Stimulated activated naive CD8-positive, alpha-beta T cell treated with anti-CD3 and anti-CD28 coated beads, Interleukin-15, amount 100 ng/mL, for 72 hours (primary cell): ENCODE measurements at regions not wholly inside any gene's neighbourhood (a gene's known extent, or its start where the extent isn't known, plus 50 kb on each side); places are given as distances from the start of the nearest gene placed in this dataset.
"Not testable (repeated sequence)": the region's sequence is repeated elsewhere in the genome, so short reads cannot be mapped to it uniquely, and the experiment has no call there.

Experiments used
- ATAC-seq: fragments of 150-1000 bp; cut with Tn5 transposase; 2 replicates; pipeline ENCODE4 v1.10.0; 2021; ENCODE audit warnings: mild to moderate bottlenecking, moderate library complexity
- DNase-seq, 2 donors: peaks; one replicate each; pipeline ENCODE4 v3.0.0; 2021 to 2022
- H3K27ac Mint-ChIP-seq, 2 donors: one replicate each; pipeline ENCODE4 v1.8.0; 2022; ENCODE audit warnings: mild to moderate bottlenecking in 2 of 2, mixed read lengths in 2 of 2, moderate library complexity in 2 of 2
- H3K27me3 Mint-ChIP-seq: one replicate; pipeline ENCODE4 v1.8.0; 2022; ENCODE audit warnings: mixed read lengths
- H3K4me1 Mint-ChIP-seq: one replicate; pipeline ENCODE4 v1.8.0; 2022; ENCODE audit warnings: mild to moderate bottlenecking, mixed read lengths
- H3K4me3 Mint-ChIP-seq, 2 donors: one replicate each; pipeline ENCODE4 v1.8.0; 2022; ENCODE audit warnings: mild to moderate bottlenecking in 2 of 2, mixed read lengths in 2 of 2, moderate library complexity in 1 of 2
- H3K9me3 Mint-ChIP-seq, 2 donors: one replicate each; pipeline ENCODE4 v1.8.0; 2022; ENCODE audit warnings: mixed read lengths in 2 of 2

DNA sequence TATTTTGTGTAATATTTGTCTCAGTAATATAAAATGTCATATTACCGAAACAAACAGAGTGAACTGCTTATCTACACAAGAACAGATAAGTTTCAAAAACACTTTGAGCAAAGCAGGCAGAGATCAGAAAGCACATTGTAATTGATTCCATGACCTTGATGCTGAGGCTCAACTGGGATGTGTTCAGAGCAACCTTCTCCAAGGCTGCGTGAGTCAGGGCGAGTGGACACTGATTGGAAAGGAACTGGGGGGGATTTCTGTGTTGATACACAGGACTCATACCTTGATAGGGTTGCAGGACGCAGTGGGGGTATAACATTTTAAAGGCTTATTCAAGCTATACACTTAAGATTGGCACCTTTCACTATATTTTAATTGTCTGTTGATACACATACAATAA, 1136.3 kb downstream of the UQCRFS1 start:
- Mint-ChIP-seq H3K9me3 (peaks cover 19 to 24% of the 10 kb centered on the region in 2 donors), H3K27me3 (no peaks in the 10 kb centered on the region), H3K4me3 (no peak overlapping the region), H3K4me1 (no peaks in the 10 kb centered on the region), H3K27ac (no peak overlapping the region)
- no peak for ATAC-seq
- no peak for DNase-seq

DNA sequence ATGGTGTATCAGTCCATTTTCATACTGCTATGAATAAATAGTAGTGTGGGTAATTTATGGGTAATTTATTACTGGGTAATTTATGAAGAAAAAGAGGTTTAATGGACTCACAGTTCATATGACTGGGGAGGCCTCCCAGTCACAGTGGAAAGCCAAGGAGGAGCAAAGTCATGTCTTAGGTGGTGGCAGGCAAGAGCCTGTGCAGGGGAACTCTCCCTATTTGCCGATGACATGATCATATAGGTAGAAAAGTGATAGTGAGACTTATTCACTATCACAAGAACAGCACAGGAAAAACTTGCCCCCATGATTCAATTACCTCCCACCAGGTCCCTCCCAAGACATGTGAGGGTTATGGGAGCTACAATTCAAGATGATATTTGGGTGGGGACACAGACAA, 1137.7 kb downstream of the UQCRFS1 start:
- no peak overlapping the region for H3K27ac Mint-ChIP-seq
- peaks cover 19 to 24% of the 10 kb centered on the region in 2 donors for H3K9me3 Mint-ChIP-seq
- no peak overlapping the region for H3K4me3 Mint-ChIP-seq
- H3K4me1 Mint-ChIP-seq = no peaks in the 10 kb centered on the region
- ATAC-seq (no peak), DNase-seq (no peak)
- no peaks in the 10 kb centered on the region for H3K27me3 Mint-ChIP-seq

DNA sequence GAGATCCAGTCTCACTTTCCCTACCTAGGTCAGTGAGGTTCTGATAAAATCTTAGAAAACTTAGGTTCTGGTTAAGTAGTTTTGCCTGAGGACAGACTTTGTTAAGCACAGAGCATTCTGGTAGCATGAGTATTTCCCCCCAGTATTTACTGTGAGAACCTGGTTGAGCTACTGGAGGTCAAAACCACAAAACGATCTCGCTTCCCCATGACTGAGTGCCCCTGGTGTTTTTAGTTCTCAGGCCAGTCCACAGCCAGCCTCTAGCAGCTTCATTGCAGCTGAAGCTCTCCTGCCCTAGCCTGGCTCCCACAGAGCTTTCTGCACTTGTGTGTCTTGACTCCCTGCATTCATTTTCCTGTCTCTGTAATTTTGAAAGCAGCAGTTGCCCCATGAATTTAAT, 1138.2 kb downstream of the UQCRFS1 start:
- ATAC-seq = no peak

DNA sequence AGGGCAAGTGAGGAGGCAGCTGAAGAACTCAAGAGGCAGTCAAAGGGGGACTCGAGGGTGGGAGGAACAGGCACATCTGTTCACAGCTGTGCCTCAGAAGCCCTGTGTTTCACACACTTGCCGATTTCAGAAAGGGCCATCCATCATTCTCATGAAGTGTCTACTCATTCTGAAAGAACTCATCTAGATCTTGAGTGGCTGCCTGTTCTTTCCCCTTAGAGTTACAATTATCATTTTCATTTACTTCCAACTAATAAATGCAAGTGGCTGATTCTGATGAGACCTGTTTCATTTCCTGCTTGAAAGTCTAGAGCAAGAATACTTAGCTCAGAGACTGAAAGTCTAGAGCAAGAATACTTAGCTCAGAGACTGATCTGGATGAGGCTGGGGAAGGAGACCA, 1145.1 kb downstream of the UQCRFS1 start:
- no peaks in the 10 kb centered on the region for H3K9me3 Mint-ChIP-seq
- H3K4me1 Mint-ChIP-seq = no peaks in the 10 kb centered on the region
- no peak for ATAC-seq
- H3K27me3 Mint-ChIP-seq = no peaks in the 10 kb centered on the region
- H3K4me3 Mint-ChIP-seq = no peak overlapping the region
- H3K27ac Mint-ChIP-seq = no peak overlapping the region
- no peak for DNase-seq

More for the DNA sequence above, 1138.2 kb downstream of the UQCRFS1 start:
- Mint-ChIP-seq H3K27me3 (no peaks in the 10 kb centered on the region), H3K4me3 (no peak overlapping the region), H3K4me1 (no peaks in the 10 kb centered on the region), H3K9me3 (peaks cover 15 to 24% of the 10 kb centered on the region in 2 donors), H3K27ac (no peak overlapping the region)
- DNase-seq = no peak

DNA sequence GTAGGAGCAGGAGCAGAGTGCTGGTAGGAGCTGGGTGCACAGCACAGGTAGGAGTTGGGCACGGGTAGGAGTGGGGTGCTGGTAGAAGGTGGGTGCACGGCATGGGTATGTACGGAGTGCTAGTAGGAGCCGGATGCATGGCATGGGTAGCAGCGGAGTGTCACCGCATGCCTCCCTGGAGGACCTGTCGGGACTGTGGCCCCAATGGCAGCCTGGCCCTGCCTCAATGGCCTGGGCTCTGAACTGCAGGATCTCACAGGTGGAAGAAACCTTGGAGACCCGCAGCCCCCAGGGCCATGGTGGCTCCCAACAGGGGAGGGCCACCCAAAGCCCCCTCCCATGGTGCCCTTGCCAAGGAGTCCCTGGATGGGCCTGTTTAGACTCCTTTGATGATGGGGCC, 1146.0 kb downstream of the UQCRFS1 start:
- H3K27me3 Mint-ChIP-seq = no peaks in the 10 kb centered on the region
- no peak overlapping the region for H3K27ac Mint-ChIP-seq
- DNase-seq = no peak
- ATAC-seq = no peak
- H3K4me1 Mint-ChIP-seq = no peaks in the 10 kb centered on the region
- no peaks in the 10 kb centered on the region for H3K9me3 Mint-ChIP-seq
- H3K4me3 Mint-ChIP-seq = no peak overlapping the region

DNA sequence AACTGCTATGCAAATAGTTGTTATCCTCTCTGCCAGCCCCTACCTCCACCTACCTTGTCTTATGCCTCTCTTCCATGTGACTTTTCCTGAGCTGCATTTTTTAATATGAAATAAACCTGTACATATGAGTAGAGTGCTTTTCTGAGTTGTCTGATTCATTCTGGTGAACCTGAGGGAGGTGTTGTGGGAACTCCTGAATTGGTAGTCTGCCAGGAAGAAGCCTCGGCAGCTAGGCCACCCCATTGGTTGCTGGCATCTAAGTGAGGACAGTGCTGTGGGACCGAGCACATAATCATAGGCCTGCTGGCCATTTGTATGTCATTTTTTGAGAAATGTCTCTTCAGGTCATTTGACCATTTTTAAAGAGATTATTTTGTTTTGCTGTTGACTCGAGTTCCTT, 1146.8 kb downstream of the UQCRFS1 start:
- no peaks in the 10 kb centered on the region for H3K4me1 Mint-ChIP-seq
- H3K27ac Mint-ChIP-seq = no peak overlapping the region
- H3K4me3 Mint-ChIP-seq = no peak overlapping the region
- no peak for DNase-seq
- no peaks in the 10 kb centered on the region for H3K9me3 Mint-ChIP-seq
- ATAC-seq = no peak
- H3K27me3 Mint-ChIP-seq = no peaks in the 10 kb centered on the region

DNA sequence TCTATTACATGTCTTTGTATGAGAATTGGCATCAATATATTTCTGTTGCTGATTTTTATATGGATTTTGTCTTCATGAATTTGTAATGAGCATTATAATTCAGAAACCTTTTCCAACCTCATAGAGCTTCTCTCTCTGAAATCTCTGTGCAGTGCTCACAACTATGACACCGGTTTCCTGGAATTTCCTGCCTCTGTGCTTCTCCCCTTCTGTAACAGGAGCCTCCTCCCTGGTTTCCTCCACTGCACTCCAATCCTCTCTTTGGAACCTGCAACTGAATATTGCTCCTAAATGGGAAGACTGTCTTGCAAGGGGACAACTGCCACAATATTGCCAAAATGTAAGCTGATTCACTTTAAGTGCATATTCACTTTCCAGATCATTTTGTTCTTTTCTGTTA, 1147.9 kb downstream of the UQCRFS1 start:
- DNase-seq (no peak), ATAC-seq (no peak)
- Mint-ChIP-seq H3K27ac (no peak overlapping the region), H3K4me1 (no peaks in the 10 kb centered on the region), H3K4me3 (no peak overlapping the region), H3K27me3 (no peaks in the 10 kb centered on the region), H3K9me3 (no peaks in the 10 kb centered on the region)

DNA sequence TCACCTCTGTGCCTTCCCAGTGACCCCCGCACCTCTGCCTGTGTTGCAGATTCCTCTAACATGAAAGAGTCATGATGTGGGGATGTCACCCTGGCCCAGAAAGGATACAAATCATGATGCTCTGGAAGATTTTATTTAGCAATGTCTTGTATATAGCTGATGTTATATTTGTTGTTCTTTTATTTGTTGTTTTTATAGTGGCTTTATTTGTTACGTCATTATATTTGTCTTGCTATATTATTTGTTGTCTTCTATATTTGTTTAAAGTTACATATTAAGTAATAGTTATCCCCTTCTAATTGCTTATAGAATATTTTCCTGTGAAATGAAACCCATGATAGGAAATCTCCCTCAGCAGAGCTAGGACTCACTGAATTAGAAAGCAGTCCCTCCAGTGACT, 1149.2 kb downstream of the UQCRFS1 start:
- H3K4me1 Mint-ChIP-seq = no peaks in the 10 kb centered on the region
- DNase-seq = no peak

DNA sequence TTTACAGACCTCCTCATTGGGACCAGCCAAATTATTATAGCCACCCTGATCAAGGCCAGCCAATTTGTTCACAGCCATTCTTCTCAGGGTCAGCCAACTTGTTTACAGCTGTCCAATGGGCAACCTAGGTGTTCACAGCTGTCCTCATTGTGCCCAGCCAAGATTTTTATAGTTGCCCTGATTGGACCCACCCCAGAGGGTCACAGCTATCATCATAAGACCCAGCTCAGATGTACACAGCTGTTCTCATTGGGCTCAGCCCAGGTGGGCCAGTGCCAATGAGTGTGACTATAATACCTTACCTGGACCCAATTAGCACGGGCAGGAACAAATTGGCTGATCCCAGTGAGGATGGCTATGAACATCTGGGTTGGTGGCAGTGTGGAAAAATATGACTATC, 1151.8 kb downstream of the UQCRFS1 start:
- no peak overlapping the region for H3K4me3 Mint-ChIP-seq
- DNase-seq (no peak), ATAC-seq (no peak)
- H3K27ac Mint-ChIP-seq = no peak overlapping the region
- peaks cover 0 to 17% of the 10 kb centered on the region in 2 donors for H3K9me3 Mint-ChIP-seq
- H3K4me1 Mint-ChIP-seq = no peaks in the 10 kb centered on the region
- no peaks in the 10 kb centered on the region for H3K27me3 Mint-ChIP-seq

More for the DNA sequence above, 1149.2 kb downstream of the UQCRFS1 start:
- Mint-ChIP-seq H3K27me3 (no peaks in the 10 kb centered on the region), H3K27ac (no peak overlapping the region), H3K9me3 (no peaks in the 10 kb centered on the region), H3K4me3 (no peak overlapping the region)
- no peak for ATAC-seq

DNA sequence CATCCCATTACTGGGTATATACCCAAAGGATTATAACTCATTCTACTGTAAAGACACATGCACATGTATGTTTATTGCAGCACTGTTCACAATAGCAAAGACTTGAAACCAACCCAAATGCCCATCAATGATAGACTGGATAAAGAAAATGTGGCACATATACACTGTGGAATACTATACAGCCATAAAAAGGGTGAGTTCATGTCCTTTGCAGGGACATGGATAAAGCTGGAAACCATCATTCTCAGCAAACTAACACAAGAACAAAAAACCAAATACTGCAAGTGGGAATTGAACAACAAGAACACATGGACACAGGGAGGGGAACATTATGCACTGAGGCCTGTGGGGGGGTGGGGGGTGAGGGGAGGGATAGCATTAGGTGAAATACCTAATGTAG, 1155.9 kb downstream of the UQCRFS1 start:
- H3K27ac Mint-ChIP-seq, ATAC-seq, DNase-seq, H3K4me3 Mint-ChIP-seq, H3K27me3 Mint-ChIP-seq, H3K4me1 Mint-ChIP-seq: not testable (repeated sequence)
- H3K9me3 Mint-ChIP-seq = peaks cover 18 to 46% of the 10 kb centered on the region in 2 donors

DNA sequence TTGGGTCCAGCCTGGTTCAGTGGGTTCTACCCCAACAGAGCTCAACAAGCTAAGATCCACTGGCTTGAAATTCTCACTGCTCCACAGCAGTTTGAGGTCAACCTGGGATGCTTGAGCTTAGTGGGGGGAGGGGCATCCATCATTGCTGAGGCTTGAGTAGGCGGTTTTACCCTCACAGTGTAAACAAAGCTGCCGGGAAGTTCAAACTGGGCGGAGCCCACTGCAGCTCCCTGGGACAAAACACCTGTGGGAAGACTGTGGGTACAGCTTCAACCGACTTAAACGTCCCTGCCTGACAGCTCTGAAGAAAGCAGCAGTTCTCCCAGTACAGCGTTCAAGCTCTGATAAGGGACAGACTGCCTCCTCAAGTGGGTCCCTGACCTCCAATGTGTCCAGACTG, 1161.9 kb downstream of the UQCRFS1 start:
- Mint-ChIP-seq H3K27ac (no peak overlapping the region), H3K4me1 (no peaks in the 10 kb centered on the region), H3K27me3 (no peaks in the 10 kb centered on the region), H3K4me3 (no peak overlapping the region), H3K9me3 (peaks cover 18 to 34% of the 10 kb centered on the region in 2 donors)
- DNase-seq (no peak), ATAC-seq (no peak)

DNA sequence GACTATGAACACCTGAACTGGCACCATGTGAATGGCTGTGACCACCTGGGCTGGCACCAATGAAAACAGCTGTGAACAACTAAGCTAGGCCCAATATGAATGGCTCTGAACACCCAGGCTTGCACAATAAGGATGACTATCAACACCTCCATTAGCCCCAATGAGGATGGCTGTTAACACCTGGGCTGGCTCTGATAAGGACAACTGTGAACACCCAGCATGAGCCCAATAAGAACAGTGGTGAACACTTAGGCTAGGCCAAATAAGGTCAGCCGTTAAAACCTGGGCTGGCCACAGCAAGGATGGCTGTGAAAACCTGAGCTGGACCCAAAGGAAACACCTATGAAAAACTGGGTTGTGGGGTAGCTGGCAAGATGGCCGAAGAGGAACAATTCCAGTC, 1163.1 kb downstream of the UQCRFS1 start:
- no peaks in the 10 kb centered on the region for H3K27me3 Mint-ChIP-seq
- no peak overlapping the region for H3K4me3 Mint-ChIP-seq
- ATAC-seq (no peak), DNase-seq (no peak)
- no peaks in the 10 kb centered on the region for H3K4me1 Mint-ChIP-seq
- H3K27ac Mint-ChIP-seq = no peak overlapping the region
- peaks cover 13 to 24% of the 10 kb centered on the region in 2 donors for H3K9me3 Mint-ChIP-seq

DNA sequence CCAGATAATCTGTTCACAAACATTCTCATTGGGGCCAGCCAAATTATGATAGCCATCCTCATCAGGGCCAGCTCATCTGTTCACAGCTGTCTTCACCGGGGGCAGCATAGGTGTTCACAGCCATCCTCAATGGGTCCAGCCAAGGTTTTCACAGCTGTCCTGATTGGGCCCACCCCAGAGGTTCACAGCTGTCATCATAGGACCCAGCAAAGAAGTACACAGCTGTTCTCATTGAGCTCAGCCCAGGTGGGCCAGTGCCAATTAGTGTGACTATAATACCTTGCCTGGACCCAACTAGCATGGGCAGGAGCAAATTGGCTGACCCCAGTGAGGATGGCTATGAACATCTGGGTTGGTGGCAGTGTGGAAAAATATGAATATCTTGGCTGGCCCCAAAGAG, 1166.0 kb downstream of the UQCRFS1 start:
- H3K4me1 Mint-ChIP-seq = no peaks in the 10 kb centered on the region
- H3K27me3 Mint-ChIP-seq = no peaks in the 10 kb centered on the region
- no peak overlapping the region for H3K27ac Mint-ChIP-seq
- no peak overlapping the region for H3K4me3 Mint-ChIP-seq
- no peak for DNase-seq
- ATAC-seq = no peak
- peaks cover 0 to 4% of the 10 kb centered on the region in 2 donors for H3K9me3 Mint-ChIP-seq

DNA sequence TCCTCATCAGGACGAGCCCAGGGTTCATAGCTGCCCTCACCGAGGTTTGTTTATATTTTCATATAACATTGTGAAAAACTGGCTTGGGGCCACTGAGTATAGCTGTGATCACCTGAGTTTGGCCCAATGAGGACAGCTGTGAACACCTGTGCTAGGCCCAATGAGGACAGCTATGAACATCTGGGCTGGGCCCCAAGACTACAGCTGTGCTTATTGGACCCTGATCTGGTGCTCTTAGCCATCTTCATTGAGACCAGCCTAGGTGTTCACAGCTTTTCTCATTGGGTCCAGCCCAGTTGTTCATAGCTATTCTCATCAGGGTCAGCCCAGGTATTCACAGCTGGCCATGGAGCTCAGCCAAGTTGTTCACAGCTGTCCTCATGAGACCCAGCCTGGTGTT, 1167.3 kb downstream of the UQCRFS1 start:
- DNase-seq = no peak
- no peaks in the 10 kb centered on the region for H3K27me3 Mint-ChIP-seq
- H3K9me3 Mint-ChIP-seq = no peaks in the 10 kb centered on the region
- no peaks in the 10 kb centered on the region for H3K4me1 Mint-ChIP-seq
- H3K4me3 Mint-ChIP-seq = no peak overlapping the region
- no peak for ATAC-seq
- H3K27ac Mint-ChIP-seq = no peak overlapping the region

DNA sequence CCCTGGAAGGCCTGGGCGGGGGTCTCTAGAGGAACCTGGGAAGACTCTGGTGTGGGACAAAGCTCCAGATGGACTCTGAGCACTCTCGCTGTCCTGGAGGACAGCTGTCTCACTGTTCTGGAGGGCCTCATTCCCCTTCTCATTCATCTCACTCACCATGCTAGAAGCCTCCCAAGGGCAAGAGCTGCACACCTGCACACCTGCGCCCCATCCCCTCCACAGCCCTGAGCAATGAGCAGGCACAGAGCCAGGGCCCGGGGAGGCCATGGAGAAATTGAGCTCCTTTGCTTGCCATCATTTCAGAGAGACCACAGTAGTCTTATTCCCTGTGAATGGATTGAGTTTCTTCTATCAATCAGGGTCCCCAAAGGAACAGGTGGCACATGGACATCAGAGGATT, 1168.5 kb downstream of the UQCRFS1 start:
- Mint-ChIP-seq H3K4me1 (no peaks in the 10 kb centered on the region), H3K27me3 (no peaks in the 10 kb centered on the region), H3K27ac (no peak overlapping the region), H3K4me3 (no peak overlapping the region), H3K9me3 (no peaks in the 10 kb centered on the region)
- ATAC-seq (no peak), DNase-seq (no peak)

DNA sequence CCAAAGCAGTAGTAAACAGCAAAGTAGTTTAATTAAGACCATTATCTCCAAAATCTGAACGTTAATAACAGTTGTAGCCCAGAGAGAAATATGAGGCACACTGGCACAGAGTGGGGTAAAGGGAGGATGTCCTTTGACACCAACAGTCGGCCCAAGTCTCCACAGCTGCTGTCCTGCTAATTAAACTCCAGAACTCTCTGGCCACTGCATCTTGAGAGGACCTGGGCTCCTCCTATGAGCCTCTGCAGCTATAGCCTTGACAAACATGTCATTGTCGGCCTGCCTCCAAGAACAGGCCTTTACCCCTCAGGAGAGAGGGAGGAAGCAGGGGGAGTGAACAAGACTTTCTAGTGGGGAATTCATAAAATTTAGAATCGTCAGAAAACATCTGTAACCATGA, 1170.4 kb downstream of the UQCRFS1 start:
- Mint-ChIP-seq H3K27ac (no peak overlapping the region), H3K4me1 (no peaks in the 10 kb centered on the region), H3K9me3 (no peaks in the 10 kb centered on the region), H3K27me3 (no peaks in the 10 kb centered on the region), H3K4me3 (no peak overlapping the region)
- no peak for DNase-seq
- no peak for ATAC-seq

DNA sequence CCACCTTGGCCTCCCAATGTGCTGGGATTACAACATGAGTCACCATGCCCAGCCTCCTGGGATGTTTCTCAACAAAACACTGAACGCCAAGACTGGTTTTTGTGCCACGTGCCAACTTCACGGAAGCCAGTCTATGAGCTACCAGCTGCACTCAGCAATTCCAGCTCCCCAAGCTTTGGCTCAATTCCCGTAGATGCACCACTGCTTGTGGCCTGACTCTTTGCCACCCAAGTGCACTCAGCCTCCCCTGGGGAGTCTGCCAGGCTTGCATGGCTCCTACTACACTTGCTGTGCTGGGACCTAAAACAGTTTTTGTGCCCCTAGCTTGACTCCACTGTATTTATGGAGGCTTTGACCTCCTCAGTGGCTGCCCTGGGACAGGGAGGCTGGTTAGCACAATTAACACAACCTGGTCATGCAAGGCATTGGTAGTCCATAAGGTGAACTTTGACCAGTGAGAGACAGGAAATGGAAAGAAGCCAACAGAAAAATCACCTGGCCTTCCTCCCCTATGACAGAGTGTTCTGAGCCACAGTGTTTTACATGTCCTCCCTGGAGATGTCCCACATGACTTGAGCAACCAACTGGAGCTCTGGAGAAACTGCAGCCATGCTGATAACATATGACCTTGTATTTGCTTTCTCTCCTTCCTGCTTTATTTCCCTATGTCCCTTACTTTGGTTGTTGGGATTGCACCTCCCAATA, 1173.1 kb downstream of the UQCRFS1 start:
- no peaks in the 10 kb centered on the region for H3K27me3 Mint-ChIP-seq
- no peak overlapping the region for H3K27ac Mint-ChIP-seq
- no peaks in the 10 kb centered on the region for H3K4me1 Mint-ChIP-seq
- ATAC-seq (no peak), DNase-seq (no peak)
- H3K9me3 Mint-ChIP-seq = no peaks in the 10 kb centered on the region
- H3K4me3 Mint-ChIP-seq = no peak overlapping the region
